GM06990 (cell line): ENCODE measurements at regions not wholly inside any gene's neighbourhood (a gene's known extent, or its start where the extent isn't known, plus 50 kb on each side); places are given as distances from the start of the nearest gene placed in this dataset.

Source experiments
- DNase-seq: peaks from one replicate; pipeline ENCODE4 v3.0.0-alpha.2; 2011; ENCODE audit not compliant: insufficient read length; ENCODE audit errors: extremely low read depth
- H3K27me3 ChIP-seq: replicated peaks from 2 replicates; pipeline ENCODE4 v1.6.0; 2011; ENCODE audit warnings: low read length; ENCODE audit not compliant: control insufficient read depth, insufficient read depth
- H3K36me3 ChIP-seq: 2 replicates; pipeline ENCODE4 v1.5.1; 2011; ENCODE audit warnings: low read length; ENCODE audit not compliant: control insufficient read depth, insufficient read depth
- H3K4me3 ChIP-seq: replicated peaks from 2 replicates; pipeline ENCODE4 v1.5.1; 2011; ENCODE audit warnings: low read depth, mild to moderate bottlenecking, control low read depth, low read length
- CTCF ChIP-seq: IDR thresholded peaks from 2 replicates; pipeline ENCODE4 v1.5.1; 2011; ENCODE audit warnings: low read length, control low read depth, mild to moderate bottlenecking, inconsistent platforms; ENCODE audit not compliant: insufficient read depth, poor library complexity, severe bottlenecking

DNA sequence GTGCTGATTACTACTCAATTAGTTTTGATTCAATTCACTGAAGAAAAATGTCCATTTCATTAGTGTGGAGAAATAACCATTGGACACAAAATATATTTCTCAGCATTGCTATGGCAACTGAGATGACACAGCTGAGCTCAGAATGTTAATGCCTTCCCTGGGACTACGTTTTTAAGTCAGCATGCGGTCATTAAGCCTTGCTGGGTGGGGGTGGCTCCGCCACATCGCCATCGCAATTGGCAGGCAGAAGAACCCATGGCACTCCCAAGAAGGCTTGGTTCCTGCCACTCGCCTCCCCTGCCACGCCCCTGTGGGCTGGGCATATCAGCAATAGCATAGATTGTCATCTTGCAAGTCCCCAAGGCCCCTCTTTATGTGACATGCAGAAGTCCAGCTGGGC lies 256.7 kb upstream of the CAMK1G start:
- Histone ChIP-seq H3K36me3 (no peaks in the 10 kb centered on the region), H3K27me3 (no peaks in the 10 kb centered on the region; the same call in 1 of the 2 replicates), H3K4me3 (no peak overlapping the region)
- peak; percentile 0 for DNase-seq
- TF ChIP-seq CTCF: no peak

GRCh38 chr1:209328196-209328595 lies 255.3 kb upstream of the CAMK1G start:
- H3K4me3 ChIP-seq: no peak overlapping the region
- no peaks in the 10 kb centered on the region for H3K36me3 ChIP-seq
- no peak for TF ChIP-seq CTCF
- no peaks in the 10 kb centered on the region; the same call in 1 of the 2 replicates for H3K27me3 ChIP-seq
- no peak for DNase-seq

DNA sequence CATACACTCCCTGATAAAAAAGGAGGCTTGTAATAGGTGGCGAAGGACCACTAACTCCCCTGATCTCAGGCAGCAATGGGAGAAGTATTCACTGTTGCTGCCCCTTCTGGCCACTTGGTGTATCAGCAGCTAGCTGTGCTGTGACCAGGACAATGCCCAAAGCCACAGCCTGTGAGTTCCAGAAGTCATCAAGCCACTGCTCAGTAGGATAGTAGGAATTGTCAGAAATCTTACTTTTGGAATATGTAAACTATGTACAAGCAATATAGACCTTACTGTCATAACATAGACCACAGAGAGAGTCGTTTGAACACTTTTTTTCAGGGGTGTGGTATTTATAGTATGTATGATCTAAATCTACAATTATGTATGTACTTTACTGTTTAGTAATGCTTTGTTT lies 248.3 kb upstream of the CAMK1G start:
- Histone ChIP-seq H3K36me3 (no peaks in the 10 kb centered on the region), H3K4me3 (no peak overlapping the region), H3K27me3 (no peaks in the 10 kb centered on the region)
- DNase-seq: no peak
- TF ChIP-seq CTCF: peak; percentile 83

DNA sequence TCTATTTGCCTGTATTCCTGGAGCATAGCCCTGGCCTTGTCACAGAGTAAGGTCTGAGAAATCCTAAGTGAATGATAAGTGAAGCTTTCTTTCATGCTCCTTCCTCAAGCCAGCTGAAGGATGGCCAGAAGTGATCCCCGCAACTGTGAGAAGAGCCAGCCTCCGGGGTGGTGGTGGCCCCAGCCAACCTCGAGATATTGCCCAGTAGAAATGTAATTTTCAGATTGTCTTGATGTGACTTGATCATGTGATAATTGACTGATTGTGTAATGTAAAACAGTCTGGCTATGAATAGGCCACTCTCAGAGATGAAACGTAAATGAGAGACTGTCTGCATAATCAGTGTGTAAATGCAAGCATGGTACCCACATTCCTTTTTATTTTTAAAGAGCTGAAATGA lies 242.4 kb upstream of the CAMK1G start:
- no peak for DNase-seq
- Histone ChIP-seq H3K36me3 (no peaks in the 10 kb centered on the region), H3K27me3 (no peaks in the 10 kb centered on the region), H3K4me3 (no peak overlapping the region)
- no peak for TF ChIP-seq CTCF

- no peak overlapping the region for H3K4me3 ChIP-seq
- H3K27me3 ChIP-seq: no peaks in the 10 kb centered on the region
- no peak for DNase-seq
- no peak for TF ChIP-seq CTCF
- H3K36me3 ChIP-seq: no peaks in the 10 kb centered on the region
Measured at GRCh38 chr1:209341673-209342420, 241.7 kb upstream of the CAMK1G start.
